Putamen (tissue), 1 donor: ENCODE measurements at regions not wholly inside any gene's neighbourhood (a gene's known extent, or its start where the extent isn't known, plus 50 kb on each side); places are given as distances from the start of the nearest gene placed in this dataset.

Experiments
- DNase-seq: peaks from one replicate; pipeline ENCODE4 v3.0.0-alpha.2; 2016; ENCODE audit warnings: low spot score

DNA sequence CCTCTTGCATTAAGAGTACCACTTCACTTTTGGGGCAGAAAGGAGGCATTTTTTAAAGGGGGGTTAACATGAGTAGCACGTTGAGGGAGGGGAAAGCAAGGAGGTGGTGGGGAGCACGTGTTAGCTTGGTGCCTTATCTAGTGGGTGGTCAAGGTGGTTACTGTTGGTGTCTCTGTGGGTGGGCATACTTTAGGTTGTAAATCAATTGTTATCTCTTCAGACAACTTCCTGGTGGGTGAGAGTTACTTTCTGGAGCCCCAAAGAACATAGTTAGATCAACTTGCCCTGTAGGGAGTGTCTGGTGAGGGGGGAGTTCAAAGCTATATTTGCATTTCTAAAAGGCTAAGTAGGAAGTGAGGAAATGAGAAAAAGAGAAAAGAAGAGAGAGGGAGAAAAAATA is 297.7 kb upstream of the CLNK start:
- no peak for DNase-seq

- no peak for DNase-seq
Measured at GRCh38 chr4:10981576-10981975, 297.0 kb upstream of the CLNK start.

- DNase-seq: no peak
Measured at GRCh38 chr4:10981096-10981495, 296.5 kb upstream of the CLNK start.

- no peak for DNase-seq
Measured at GRCh38 chr4:10979032-10979431, 294.5 kb upstream of the CLNK start.

GRCh38 chr4:10977534-10977933 is 293.0 kb upstream of the CLNK start:
- DNase-seq: no peak

DNA sequence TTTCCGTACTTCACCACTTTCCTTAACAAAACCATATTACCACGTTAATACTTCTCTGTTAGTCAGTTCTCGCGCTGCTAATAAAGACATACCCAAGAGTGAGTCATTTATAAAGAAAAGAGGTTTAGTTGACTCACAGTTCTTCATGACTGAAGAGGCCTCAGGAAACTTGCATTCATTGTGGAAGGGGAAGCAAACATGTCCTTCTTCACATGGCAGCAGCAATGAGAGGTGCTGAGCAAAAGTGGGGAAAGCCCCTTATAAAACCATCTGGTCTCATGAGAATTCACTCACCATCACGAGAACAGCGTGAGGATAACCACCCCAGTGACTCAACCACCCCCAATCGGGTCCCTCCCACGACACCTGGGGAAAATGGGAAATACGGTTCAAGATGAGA is 289.8 kb upstream of the CLNK start:
- no peak for DNase-seq

- no peak for DNase-seq
Measured at GRCh38 chr4:10973686-10974085, 289.1 kb upstream of the CLNK start.

DNA sequence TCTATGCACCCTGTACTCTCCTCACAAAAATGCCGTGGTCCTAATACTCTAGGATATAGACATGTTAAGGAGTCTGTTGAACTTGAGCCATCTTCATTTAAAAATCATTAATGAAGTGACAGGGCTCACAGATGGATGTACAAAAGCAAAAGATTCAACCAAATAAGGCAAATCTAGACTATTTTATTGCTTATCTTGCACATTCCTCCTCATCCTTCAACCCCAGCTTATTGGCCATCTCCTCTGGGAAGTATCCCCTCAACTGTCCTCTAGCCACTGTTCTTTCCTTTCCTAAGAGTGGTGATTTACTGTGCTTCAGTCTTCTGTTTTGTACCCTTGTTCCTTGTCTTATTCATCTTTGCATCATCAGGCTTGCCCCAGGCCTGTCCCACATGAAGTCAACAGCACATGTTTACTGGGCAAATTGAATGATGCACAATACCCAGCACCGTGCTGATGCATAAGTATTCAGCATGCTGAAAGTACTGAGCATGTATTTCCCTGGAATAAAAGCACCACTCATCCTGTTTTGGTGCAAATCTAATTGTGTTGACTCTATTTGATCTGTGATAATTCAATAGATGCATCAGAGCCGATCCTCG is 287.3 kb upstream of the CLNK start:
- no peak for DNase-seq

DNA sequence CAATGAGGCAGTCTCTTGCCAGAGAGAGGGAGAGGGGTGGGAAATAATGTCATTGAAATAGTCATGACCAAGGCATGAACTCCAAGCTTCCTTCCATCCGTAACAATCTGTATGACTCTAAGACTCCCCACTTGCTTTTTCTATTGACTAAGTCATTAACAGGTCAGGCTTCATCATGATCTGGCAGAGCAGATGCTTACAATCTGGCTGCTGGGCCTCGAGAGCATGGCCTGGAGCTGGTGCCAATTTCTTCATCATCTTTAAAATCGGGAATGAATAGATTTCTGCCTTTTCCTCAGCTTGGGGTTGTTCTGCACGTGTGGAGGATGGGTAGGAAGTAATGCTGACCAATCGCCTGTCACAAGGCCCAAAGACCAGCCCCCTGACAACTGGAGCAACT is 280.6 kb upstream of the CLNK start:
- DNase-seq: no peak

DNA sequence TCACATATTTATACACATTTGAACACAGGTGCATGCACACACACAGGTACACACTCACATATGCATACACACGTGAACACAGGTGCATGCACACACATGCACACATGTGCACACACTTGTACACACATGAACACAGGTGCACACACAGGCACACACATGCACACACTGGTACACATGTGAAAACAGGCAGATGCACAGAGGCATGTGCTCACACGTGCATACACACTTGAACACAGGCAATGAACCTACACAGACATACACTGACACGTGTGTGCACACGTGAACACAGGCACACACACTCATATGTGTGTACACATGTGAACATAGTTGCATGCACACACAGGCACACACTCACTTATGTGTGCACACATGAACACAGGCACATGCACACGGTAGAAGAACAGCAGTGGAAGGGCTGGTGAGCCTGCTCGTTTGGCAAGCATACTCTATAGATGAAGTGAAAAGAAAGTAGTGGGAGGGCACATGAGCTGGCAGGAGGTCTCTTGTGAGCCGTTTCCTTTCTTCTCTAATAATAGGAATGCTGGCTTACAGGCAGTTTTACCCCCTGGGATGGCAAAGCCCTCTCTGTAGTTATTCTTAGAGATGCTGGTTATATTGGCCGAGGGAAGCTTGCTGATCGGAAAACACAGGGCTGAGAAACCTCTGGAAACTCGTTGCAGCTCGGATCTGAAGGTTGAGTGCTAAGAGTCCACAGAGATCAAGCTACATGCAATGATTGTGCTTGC is 279.6 kb upstream of the CLNK start:
- no peak for DNase-seq

DNA sequence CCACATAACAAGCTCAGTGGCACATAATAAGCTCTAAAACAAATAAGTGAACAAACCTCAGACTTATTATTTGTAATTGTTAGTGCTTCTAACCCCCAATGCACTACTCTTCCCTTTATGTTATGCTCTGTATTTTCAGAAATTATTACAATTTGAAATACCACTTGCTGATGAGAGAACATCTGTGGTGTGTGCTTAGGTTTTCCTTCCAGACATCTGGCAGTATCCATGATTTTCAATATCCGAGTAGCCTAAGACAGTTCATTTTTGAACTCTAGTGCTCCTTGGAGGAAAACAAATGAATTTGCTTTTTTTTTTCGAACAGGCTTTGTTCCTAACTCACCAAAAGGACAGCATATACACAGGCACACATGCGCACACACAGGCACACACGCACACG is 278.7 kb upstream of the CLNK start:
- no peak for DNase-seq

- DNase-seq: no peak
Measured at GRCh38 chr4:10962246-10962645, 277.7 kb upstream of the CLNK start.

- DNase-seq: no peak
Measured at GRCh38 chr4:10960389-10960788, 275.8 kb upstream of the CLNK start.

DNA sequence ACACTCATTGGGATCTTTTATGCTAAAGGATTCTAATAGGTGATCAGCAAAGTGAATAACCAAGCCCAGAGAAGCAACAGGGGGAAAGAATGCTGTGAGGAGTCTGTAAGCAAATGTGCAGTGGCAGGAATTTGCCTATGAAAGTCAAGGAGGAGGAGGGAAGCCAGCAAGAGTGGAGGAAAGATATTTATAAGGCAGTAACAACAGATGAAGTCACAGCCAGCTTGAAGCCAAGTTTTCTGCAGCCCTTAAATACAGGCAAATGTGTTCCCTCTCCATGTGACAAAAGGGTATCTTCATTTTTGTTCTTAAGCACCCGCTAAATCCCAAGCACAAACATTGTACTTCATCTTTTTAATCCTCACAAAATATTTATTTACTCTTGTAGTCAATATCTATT is 275.0 kb upstream of the CLNK start:
- no peak for DNase-seq

DNA sequence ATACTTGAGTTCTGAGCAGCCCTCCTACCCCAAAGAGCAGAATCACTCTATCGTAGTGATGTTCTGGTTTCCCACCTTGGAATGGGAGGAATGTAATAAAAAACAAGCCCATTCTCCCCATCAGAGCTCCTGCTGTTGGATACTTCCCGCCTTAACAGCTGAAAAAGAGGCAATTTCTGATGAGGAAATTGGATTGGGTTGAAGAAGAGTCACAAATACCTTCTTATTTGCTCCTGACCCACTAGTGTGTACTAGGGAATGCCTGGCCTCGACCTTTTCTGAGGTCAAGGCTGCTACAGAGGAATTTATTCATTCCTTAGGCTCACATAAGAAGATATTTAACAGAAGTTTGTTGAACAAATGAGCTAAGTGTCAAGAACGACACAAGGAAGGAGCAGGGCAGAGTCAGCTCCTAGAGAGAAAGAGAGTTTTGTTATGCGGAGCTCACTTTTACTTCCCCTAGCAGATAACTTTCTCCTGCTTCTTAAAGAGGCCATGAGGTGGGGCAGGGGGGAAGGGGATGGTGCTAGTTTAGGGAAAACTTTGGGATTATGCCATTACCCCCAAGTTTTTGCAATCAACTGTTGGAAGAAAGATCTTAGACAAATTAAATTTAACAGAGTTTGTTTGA is 273.8 kb upstream of the CLNK start:
- no peak for DNase-seq

GRCh38 chr4:10951306-10951705 is 266.7 kb upstream of the CLNK start:
- no peak for DNase-seq

- no peak for DNase-seq
Measured at GRCh38 chr4:10949039-10949733, 264.6 kb upstream of the CLNK start.

GRCh38 chr4:10947898-10948297 is 263.3 kb upstream of the CLNK start:
- no peak for DNase-seq

- DNase-seq: no peak
Measured at GRCh38 chr4:10944321-10944720, 259.8 kb upstream of the CLNK start.

DNA sequence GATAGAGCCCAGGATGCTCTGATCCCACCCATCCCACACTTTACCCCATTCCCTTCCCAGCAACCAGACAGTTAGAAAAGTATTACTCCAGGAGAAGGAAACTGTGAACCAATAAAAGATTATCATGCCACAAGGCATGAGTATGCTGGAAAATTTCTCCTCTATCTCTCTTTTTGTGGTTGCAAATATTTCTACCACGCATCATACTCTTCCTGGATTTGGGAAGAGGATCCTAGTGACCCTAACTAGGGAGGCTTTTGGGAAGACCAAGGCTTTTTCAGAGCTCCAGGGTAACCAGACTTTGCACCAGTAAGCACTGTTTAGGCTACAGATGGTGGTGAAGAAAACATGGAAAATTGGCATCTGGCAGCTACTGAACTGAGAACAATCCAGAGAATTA is 257.6 kb upstream of the CLNK start:
- DNase-seq: no peak

DNA sequence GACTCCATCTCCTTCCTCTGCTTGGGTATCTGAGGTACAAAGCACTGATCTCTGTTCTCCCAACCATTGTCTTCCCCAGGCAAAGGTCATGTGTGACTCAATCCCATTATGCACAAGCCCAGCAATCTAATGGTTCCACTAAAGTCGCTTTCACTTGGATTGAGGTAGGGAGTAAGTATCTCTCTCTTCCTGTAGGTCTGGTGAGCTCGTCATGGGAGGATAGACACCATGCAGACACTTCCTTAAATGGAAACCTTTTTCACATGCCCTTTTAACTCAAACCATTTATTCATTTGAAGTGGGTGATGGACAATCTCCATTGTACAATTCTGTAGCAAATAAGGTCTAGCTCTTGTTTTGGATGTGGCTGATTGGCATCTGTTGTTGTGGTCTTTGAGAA is 245.2 kb upstream of the CLNK start:
- no peak for DNase-seq

DNA sequence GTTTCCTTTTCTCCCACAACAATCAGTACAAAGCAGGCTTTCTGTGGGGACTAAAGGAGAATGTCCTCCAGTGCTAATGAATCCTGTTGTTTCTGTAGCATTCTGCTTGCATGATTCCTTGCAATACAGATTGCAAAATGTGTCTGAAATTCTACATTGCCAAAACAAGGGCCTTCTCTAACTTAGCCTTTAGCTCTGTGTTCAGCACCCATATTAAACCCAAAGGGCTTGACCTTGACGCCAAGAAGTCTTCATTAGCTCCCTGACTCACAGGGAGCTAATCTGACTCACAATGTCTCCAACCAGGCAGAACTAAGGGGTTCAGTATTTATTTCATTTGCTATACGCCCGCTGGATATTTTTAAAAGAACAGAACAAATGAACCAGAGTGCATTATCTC is 241.4 kb upstream of the CLNK start:
- DNase-seq: no peak

DNA sequence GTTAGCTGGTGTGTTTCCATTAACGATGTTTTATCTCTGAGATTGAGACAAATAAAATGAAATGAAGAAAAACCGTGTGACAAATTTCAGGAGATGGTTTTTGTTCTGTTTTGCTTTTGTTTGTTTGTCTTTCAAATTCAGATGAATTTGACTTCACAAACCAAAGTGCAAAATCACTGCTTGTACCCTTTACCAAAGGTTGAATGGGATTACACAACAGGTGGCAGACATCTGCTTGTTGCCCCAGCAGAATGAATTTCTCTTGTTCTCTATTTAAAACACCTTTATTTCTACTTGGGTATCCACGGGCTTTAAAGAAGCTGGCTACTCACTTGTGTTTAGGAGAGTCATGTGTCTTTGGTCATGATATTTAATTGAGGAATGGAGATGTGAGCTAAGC is 239.7 kb upstream of the CLNK start:
- no peak for DNase-seq
